Neutrophil (primary cell): ENCODE measurements at regions not wholly inside any gene's neighbourhood (a gene's known extent, or its start where the extent isn't known, plus 50 kb on each side); places are given as distances from the start of the nearest gene placed in this dataset.

ENCODE experiments used
- H3K27ac ChIP-seq: fragments of 200-600 bp; sonication (generic); 2 replicates; pipeline ENCODE4 v1.5.1; 2016; ENCODE audit warnings: mild to moderate bottlenecking, moderate library complexity
- H3K27me3 ChIP-seq: fragments of 200-600 bp; sonication (generic); 2 replicates; pipeline ENCODE4 v1.6.0; 2016; ENCODE audit warnings: mild to moderate bottlenecking
- H3K36me3 ChIP-seq: fragments of 200-600 bp; sonication (generic); 2 replicates; pipeline ENCODE4 v1.5.1; 2017
- H3K4me1 ChIP-seq, 2 experiments: fragments of 200-600 bp in 1 of 2; sonication (generic) in 1 of 2; 1 replicate in 1 of 2; 2 replicates in 1 of 2; pipeline versions ENCODE4 v1.5.1 to v1.6.1; 2013 to 2016; ENCODE audit warnings: low read depth in 1 of 2, low read length in 1 of 2, mild to moderate bottlenecking in 1 of 2, moderate library complexity in 1 of 2; ENCODE audit not compliant: control insufficient read depth in 1 of 2, insufficient read depth in 1 of 2
- H3K4me3 ChIP-seq, 2 experiments: fragments of 200-600 bp in 1 of 2; sonication (generic) in 1 of 2; 1 replicate in 1 of 2; 2 replicates in 1 of 2; pipeline ENCODE4 v1.5.1; 2013 to 2016; ENCODE audit warnings: low read depth in 1 of 2, low read length in 1 of 2, mild to moderate bottlenecking in 1 of 2, moderate library complexity in 1 of 2
- H3K9me3 ChIP-seq: fragments of 200-600 bp; sonication (generic); 2 replicates; pipeline ENCODE4 v1.5.1; 2016
- TF ChIP-seq, protein P1 (sequence below): fragments of 200-600 bp; sonication (generic); IDR thresholded peaks from 2 replicates; pipeline ENCODE4 v1.5.1; 2016; ENCODE audit warnings: antibody characterized with exemption

DNA sequence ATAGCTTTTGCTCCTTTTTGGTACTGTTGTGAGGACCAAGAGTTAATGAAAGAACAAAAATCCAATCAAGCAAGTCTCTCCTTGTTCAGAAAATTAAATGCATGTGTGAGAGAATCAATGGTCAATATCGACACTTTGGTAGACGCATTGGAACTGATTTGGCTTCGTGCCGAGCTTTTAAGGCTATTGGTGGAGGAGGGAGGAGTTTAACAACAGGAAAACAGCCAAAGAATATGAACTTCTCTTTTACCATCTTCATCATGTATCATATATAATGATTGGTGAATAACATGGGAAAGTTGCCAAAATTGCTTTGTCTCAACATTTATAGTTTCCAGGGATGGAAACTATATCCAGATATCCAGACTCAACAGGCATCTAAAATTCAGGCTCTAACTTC, 266.5 kb upstream of the CITED2 start:
- H3K4me1 ChIP-seq: peaks cover 47 to 57% of the 10 kb centered on the region in 2 experiments

DNA sequence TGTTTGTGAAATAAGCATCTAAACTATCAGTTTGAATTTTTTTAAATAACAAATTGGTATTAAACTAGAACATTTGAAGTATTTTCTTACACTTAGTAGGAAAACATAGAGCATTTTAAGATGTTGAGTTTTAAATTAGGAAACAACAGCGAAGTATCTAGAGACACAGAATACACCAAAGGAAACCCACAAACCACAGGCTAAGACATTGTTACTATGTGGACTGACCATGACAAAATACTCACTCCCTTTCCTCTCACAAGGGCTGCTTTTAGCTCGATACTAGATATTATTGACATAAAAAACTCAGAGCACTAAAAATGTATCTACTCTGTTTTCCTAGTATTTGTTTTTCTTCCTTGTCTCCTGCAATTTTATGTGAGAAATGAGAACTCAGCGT, 266.0 kb upstream of the CITED2 start:
- Histone ChIP-seq H3K27me3 (no peaks in the 10 kb centered on the region), H3K36me3 (no peaks in the 10 kb centered on the region), H3K4me3 (peak overlapping the region in 1 of 2 experiments; percentile 5), H3K27ac (peak overlapping the region; percentile 74), H3K9me3 (no peaks in the 10 kb centered on the region), H3K4me1 (peaks cover 47 to 57% of the 10 kb centered on the region in 2 experiments)
- TF ChIP-seq, protein P1, sequence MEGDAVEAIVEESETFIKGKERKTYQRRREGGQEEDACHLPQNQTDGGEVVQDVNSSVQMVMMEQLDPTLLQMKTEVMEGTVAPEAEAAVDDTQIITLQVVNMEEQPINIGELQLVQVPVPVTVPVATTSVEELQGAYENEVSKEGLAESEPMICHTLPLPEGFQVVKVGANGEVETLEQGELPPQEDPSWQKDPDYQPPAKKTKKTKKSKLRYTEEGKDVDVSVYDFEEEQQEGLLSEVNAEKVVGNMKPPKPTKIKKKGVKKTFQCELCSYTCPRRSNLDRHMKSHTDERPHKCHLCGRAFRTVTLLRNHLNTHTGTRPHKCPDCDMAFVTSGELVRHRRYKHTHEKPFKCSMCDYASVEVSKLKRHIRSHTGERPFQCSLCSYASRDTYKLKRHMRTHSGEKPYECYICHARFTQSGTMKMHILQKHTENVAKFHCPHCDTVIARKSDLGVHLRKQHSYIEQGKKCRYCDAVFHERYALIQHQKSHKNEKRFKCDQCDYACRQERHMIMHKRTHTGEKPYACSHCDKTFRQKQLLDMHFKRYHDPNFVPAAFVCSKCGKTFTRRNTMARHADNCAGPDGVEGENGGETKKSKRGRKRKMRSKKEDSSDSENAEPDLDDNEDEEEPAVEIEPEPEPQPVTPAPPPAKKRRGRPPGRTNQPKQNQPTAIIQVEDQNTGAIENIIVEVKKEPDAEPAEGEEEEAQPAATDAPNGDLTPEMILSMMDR: no peak

More for the DNA sequence above, 266.5 kb upstream of the CITED2 start:
- Histone ChIP-seq H3K27ac (peak overlapping the region; percentile 74), H3K9me3 (no peaks in the 10 kb centered on the region), H3K36me3 (no peaks in the 10 kb centered on the region), H3K4me3 (peak overlapping the region in 1 of 2 experiments; percentile 5), H3K27me3 (no peaks in the 10 kb centered on the region)
- TF ChIP-seq, protein P1: no peak

DNA sequence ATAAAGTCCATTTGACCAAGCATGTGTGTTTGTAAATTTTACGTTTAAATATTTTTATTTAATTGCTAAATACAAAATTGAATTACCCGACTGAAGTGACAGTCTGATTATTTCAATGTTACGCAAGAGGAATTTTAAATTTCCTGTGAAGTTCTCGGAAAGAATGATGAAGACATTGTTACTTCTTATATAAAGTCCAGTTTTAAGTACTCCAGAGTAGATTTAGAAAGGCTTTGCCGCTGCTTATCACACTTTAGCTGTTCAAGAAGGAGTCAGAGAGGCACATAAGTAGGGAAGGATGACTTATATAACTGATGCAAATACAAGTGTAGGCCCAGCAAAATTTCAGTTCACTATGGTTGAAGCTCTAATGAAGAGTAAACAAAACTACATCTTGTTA, 265.1 kb upstream of the CITED2 start:
- H3K36me3 ChIP-seq: no peaks in the 10 kb centered on the region
- no peaks in the 10 kb centered on the region for H3K27me3 ChIP-seq
- H3K4me3 ChIP-seq: no peak overlapping the region
- H3K4me1 ChIP-seq: peaks cover 47 to 57% of the 10 kb centered on the region in 2 experiments
- TF ChIP-seq, protein P1: no peak
- H3K9me3 ChIP-seq: no peaks in the 10 kb centered on the region
- H3K27ac ChIP-seq: peak overlapping the region; percentile 74

GRCh38 chr6:139638179-139638941, 263.9 kb upstream of the CITED2 start:
- peaks cover 41 to 48% of the 10 kb centered on the region in 2 experiments for H3K4me1 ChIP-seq
- no peaks in the 10 kb centered on the region for H3K27me3 ChIP-seq
- no peaks in the 10 kb centered on the region for H3K36me3 ChIP-seq
- no peaks in the 10 kb centered on the region for H3K9me3 ChIP-seq
- TF ChIP-seq, protein P1: no peak
- no peak overlapping the region for H3K4me3 ChIP-seq
- peak overlapping the region; percentile 74 for H3K27ac ChIP-seq

GRCh38 chr6:139637766-139638165, 263.3 kb upstream of the CITED2 start:
- H3K4me1 ChIP-seq: peaks cover 41 to 42% of the 10 kb centered on the region in 2 experiments
- no peaks in the 10 kb centered on the region for H3K27me3 ChIP-seq
- no peak overlapping the region for H3K4me3 ChIP-seq
- TF ChIP-seq, protein P1: no peak
- no peaks in the 10 kb centered on the region for H3K36me3 ChIP-seq
- H3K9me3 ChIP-seq: no peaks in the 10 kb centered on the region
- H3K27ac ChIP-seq: no peak overlapping the region
